ENCODE measurements at regions not wholly inside any gene's neighbourhood (a gene's known extent, or its start where the extent isn't known, plus 50 kb on each side); places are given as distances from the start of the nearest gene placed in this dataset.

DNA sequence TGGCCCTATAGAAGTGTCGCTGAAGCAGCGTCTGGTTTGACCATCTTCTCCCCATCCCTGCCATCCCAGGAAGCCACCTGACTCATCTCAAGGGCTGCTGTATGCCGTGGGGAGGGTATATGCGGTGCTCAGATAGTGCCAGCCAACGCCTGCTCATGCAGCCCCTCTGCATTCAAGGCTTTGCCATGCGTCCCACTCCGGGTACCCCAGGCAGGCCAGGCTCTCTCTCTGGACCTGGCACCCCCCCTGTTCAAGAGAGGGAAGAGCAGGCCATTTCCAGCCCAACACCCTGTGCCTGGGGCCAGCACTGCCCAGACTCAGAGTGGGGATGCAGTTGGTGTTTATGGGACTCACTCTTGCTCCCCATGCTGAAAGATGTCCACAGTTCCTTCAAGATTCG, 130.0 kb downstream of the GLI2 start:
- no peak overlapping the region for H3K9ac ChIP-seq (ENCODE audit: low read length)
- no peak for TF ChIP-seq EZH2 (IDR thresholded peaks at IDR 0.05; ENCODE audit: low read length, unreplicated experiment)
- TF ChIP-seq EZH2phosphoT487 (IDR thresholded peaks at IDR 0.05; ENCODE audit: borderline replicate concordance, low read length) = no peak
- H3K4me1 ChIP-seq (ENCODE audit: insufficient read depth, low read length) = peaks cover 21% of the 10 kb centered on the region
- no peaks in the 10 kb centered on the region for H3K36me3 ChIP-seq (ENCODE audit: low read depth, low read length)
- no peak overlapping the region for H3K27ac ChIP-seq (ENCODE audit: low read length)
- intact Hi-C loops (cut with micrococcal nuclease) = loop anchor here (5.0 kb wide), 2 partner anchors 72 to 128 kb away; partner anchors contain the start of gene GLI2
- no peaks in the 10 kb centered on the region for H4K20me1 ChIP-seq (ENCODE audit: low read length)
- ATAC-seq (no peak), DNase-seq (no peak)
- no peaks in the 10 kb centered on the region for H3K9me3 ChIP-seq (ENCODE audit: low read length)
- H2AFZ ChIP-seq (ENCODE audit: low read length) = no peak overlapping the region
- ChIA-PET POLR2A (ENCODE audit: unreplicated experiment) (no interaction called here), CTCF (no interaction called here)
- no peak overlapping the region for H3K4me3 ChIP-seq (ENCODE audit: low read length)
- no peak overlapping the region for H3K4me2 ChIP-seq (ENCODE audit: low read length)
- BruUV-seq (replicated peaks) = no TSS peak
- H3K9me2 ChIP-seq (replicated peaks; ENCODE audit: low read length) = no peaks in the 10 kb centered on the region
- H3K27me3 ChIP-seq (ENCODE audit: low read length) = no peaks in the 10 kb centered on the region
- H3F3A ChIP-seq (ENCODE audit: low read length, unreplicated experiment) = no peaks in the 10 kb centered on the region
- no peaks in the 10 kb centered on the region for H3K79me2 ChIP-seq (ENCODE audit: low read length)

DNA sequence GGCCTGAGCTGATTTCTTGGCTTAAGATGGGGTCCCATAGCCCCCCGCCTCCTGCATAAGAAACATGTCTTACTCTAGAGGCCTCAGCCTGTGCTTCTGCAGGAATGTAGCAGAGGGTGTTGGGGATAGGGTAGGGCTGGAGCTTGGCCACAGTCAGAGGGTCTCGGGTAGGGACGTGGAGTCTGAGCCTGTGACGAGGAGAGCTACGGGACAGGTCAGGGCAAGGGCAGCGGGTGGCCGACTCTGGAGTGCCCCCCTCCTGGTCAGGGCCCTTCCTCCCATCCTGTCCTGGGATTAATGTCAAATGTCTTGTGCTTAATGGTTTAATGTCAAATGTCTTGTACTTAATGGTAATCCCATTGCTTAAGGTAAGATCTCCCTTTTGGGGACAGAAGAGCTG, 130.4 kb downstream of the GLI2 start:
- H3K36me3 ChIP-seq (ENCODE audit: low read depth, low read length) = no peaks in the 10 kb centered on the region
- BruUV-seq (replicated peaks) = no TSS peak
- H3F3A ChIP-seq (ENCODE audit: low read length, unreplicated experiment) = no peaks in the 10 kb centered on the region
- H3K4me1 ChIP-seq (ENCODE audit: insufficient read depth, low read length) = peaks cover 21% of the 10 kb centered on the region
- no peaks in the 10 kb centered on the region for H3K9me3 ChIP-seq (ENCODE audit: low read length)
- DNase-seq (no peak), ATAC-seq (no peak)
- H3K4me3 ChIP-seq (ENCODE audit: low read length) = no peak overlapping the region
- no peak overlapping the region for H2AFZ ChIP-seq (ENCODE audit: low read length)
- H3K27ac ChIP-seq (ENCODE audit: low read length) = no peak overlapping the region
- no peak for TF ChIP-seq EZH2 (IDR thresholded peaks at IDR 0.05; ENCODE audit: low read length, unreplicated experiment)
- TF ChIP-seq, protein P1, sequence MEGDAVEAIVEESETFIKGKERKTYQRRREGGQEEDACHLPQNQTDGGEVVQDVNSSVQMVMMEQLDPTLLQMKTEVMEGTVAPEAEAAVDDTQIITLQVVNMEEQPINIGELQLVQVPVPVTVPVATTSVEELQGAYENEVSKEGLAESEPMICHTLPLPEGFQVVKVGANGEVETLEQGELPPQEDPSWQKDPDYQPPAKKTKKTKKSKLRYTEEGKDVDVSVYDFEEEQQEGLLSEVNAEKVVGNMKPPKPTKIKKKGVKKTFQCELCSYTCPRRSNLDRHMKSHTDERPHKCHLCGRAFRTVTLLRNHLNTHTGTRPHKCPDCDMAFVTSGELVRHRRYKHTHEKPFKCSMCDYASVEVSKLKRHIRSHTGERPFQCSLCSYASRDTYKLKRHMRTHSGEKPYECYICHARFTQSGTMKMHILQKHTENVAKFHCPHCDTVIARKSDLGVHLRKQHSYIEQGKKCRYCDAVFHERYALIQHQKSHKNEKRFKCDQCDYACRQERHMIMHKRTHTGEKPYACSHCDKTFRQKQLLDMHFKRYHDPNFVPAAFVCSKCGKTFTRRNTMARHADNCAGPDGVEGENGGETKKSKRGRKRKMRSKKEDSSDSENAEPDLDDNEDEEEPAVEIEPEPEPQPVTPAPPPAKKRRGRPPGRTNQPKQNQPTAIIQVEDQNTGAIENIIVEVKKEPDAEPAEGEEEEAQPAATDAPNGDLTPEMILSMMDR (conservative IDR thresholded peaks at IDR 0.05; ENCODE audit: low read depth, low read length) = no peak
- TF ChIP-seq EZH2phosphoT487 (IDR thresholded peaks at IDR 0.05; ENCODE audit: borderline replicate concordance, low read length) = no peak
- CTCF ChIA-PET = interaction anchor here (1.0 kb wide), 1 partner anchor 130 kb away, joined by 4 read pairs; the partner anchor contains the start of gene GLI2
- H3K79me2 ChIP-seq (ENCODE audit: low read length) = no peaks in the 10 kb centered on the region
- no peaks in the 10 kb centered on the region for H4K20me1 ChIP-seq (ENCODE audit: low read length)
- H3K4me2 ChIP-seq (ENCODE audit: low read length) = no peak overlapping the region
- no peaks in the 10 kb centered on the region for H3K9me2 ChIP-seq (replicated peaks; ENCODE audit: low read length)
- no peak overlapping the region for H3K9ac ChIP-seq (ENCODE audit: low read length)
- POLR2A ChIA-PET (ENCODE audit: unreplicated experiment) = no interaction called here
- no peaks in the 10 kb centered on the region for H3K27me3 ChIP-seq (ENCODE audit: low read length)
- intact Hi-C loops (cut with micrococcal nuclease) = loop anchor here (5.0 kb wide), 2 partner anchors 71 to 129 kb away; partner anchors contain the start of gene GLI2

DNA sequence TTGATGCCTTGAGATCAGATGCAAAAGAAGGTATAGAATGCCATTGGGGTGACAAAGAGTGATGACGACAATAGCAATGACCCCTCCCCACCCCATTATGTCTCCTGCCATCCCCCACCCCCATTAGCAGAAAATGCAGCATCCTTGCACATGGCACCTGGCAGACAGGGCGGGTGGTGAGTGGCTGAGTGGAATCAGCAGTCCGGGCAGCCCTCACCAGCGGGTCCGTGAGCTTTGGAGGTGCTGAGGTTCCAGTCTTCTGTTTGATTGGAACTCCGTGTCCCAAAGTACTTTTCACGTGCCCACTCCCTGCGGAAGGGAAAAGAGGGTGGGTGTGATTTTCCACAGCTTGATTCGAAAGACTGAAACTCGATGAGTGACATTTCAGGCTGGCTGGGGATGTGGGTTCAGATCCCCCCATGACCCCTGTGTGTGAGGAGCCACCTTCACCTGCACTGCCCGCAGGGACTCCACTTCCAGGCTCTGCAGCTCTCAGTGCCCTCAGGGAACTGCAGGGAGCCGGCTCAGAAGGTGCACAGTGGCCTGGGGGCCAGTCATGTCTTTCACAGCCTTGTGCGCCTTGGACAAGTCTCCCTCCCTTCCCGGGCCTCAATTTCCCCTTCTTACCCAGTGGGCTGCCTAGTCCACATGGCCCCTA, 130.9 kb downstream of the GLI2 start:
- Histone ChIP-seq H3K4me1 (ENCODE audit: insufficient read depth, low read length) (peaks cover 21% of the 10 kb centered on the region), H3K9ac (ENCODE audit: low read length) (no peak overlapping the region), H3K9me2 (replicated peaks; ENCODE audit: low read length) (no peaks in the 10 kb centered on the region), H3K4me2 (ENCODE audit: low read length) (peak overlapping the region; percentile 76), H2AFZ (ENCODE audit: low read length) (0 out of 2 replicates have a peak overlapping the region, but pooled peaks have one; percentile 19), H3K36me3 (ENCODE audit: low read depth, low read length) (no peaks in the 10 kb centered on the region), H3K4me3 (ENCODE audit: low read length) (peak overlapping the region; percentile 46; the same call in 1 of the 2 replicates), H3K27me3 (ENCODE audit: low read length) (no peaks in the 10 kb centered on the region), H3K9me3 (ENCODE audit: low read length) (no peaks in the 10 kb centered on the region), H3K27ac (ENCODE audit: low read length) (no peak overlapping the region), H4K20me1 (ENCODE audit: low read length) (no peaks in the 10 kb centered on the region), H3K79me2 (ENCODE audit: low read length) (no peaks in the 10 kb centered on the region), H3F3A (ENCODE audit: low read length, unreplicated experiment) (no peaks in the 10 kb centered on the region)
- ATAC-seq (0 out of 2 replicates have a peak, but pooled peaks have one; percentile 7), DNase-seq (no peak)
- intact Hi-C loops (cut with micrococcal nuclease) = loop anchor here (5.0 kb wide), 2 partner anchors 71 to 129 kb away; partner anchors contain the start of gene GLI2
- TF ChIP-seq EZH2phosphoT487 (IDR thresholded peaks at IDR 0.05; ENCODE audit: borderline replicate concordance, low read length) (no peak), EZH2 (IDR thresholded peaks at IDR 0.05; ENCODE audit: low read length, unreplicated experiment) (no peak)
- TF ChIP-seq, protein P1 (conservative IDR thresholded peaks at IDR 0.05; ENCODE audit: low read depth, low read length) = no peak
- ChIA-PET CTCF (interaction anchor here (1.0 kb wide), 1 partner anchor 131 kb away, joined by 4 read pairs; the partner anchor contains the start of gene GLI2), POLR2A (ENCODE audit: unreplicated experiment) (no interaction called here)
- BruUV-seq (replicated peaks) = no TSS peak

Data from PC-3 (cell line).